GM21390 (cell line): ENCODE measurements at regions not wholly inside any gene's neighbourhood (a gene's known extent, or its start where the extent isn't known, plus 50 kb on each side); places are given as distances from the start of the nearest gene placed in this dataset.
"Not testable (repeated sequence)": the region's sequence is repeated elsewhere in the genome, so short reads cannot be mapped to it uniquely, and the experiment has no call there.

Experiments used
- ATAC-seq: cut with Tn5 transposase; IDR thresholded peaks from one replicate; pipeline ENCODE4 v1.9.1; 2021; ENCODE audit not compliant: unreplicated experiment

GRCh38 chr14:88064841-88065240 lies 59.9 kb downstream of the GPR65 start:
- ATAC-seq = no peak

DNA sequence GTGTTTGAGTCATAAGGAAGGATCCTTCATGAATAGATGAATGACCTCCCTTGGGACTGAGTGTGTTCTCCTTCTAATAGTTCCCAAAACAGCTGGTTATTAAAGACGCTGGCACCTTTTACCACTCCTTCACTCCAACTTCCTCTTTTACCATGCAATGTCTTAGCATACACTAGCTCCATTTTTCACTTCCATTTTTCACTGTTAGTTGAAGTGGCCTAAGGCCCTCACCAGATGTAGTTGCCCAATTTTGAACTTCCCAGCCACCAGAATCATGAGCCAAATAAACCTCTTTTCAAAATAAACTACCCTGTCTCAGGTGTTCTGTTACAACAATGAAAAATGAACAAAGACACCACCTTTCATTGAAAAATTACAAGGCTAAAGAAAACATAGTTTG lies 64.7 kb downstream of the GPR65 start:
- ATAC-seq = no peak

DNA sequence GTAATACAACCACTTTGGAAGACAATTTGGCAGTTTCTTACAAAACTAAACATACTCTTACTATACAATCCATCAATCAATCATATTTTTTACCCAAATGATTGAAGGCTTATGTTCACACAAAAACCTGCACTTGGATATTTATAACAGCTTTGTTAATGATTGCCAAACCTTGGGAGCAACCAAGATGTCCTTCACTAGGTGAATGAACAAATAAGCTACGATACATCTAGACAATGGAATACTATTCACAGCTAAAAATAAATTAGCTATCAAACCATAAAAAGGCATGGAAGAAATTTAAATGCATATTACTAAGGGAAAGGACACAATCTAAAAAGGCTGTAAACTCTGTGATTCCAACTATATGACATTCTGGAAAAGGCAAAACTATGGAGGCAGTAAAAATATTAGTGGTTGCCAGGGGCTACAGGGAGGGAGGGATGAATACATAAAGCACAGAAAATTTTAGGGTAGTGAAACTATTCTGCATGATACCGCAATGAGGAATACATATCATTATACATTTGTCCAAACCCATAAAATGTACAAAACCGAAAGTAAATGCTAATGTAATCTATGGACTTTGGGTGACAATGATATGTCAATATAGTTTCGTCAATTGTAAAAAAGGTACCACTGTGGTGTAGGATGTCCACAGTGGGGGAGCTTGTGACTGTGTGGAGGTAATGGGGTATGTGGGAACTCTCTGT lies 70.5 kb downstream of the GPR65 start:
- ATAC-seq = no peak

DNA sequence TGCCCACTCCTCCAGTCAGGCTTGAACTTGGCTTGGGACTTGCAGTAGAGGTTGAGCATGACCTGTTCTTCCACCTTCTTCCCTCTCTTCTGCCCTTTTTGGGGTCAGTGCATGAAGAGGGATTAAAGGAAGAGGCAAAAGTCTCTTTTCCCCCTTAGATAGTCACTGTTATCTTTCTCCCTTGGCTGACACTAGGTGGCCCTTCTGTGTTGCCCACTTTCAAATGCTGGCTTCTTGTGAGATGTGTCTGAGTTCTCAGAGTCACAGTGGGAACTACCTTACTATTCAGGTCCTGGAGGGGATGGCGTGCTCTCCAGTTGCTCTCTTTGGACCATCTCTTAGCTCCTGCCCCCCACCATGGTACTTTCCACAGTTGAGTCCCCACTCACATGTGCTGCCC lies 73.6 kb downstream of the GPR65 start:
- no peak for ATAC-seq

GRCh38 chr14:88079624-88080023 lies 74.7 kb downstream of the GPR65 start:
- ATAC-seq = no peak

- ATAC-seq = no peak
Measured at GRCh38 chr14:88085736-88086135, 80.8 kb downstream of the GPR65 start.

GRCh38 chr14:88089445-88089844 lies 84.5 kb downstream of the GPR65 start:
- no peak for ATAC-seq

GRCh38 chr14:88092529-88092928 lies 87.6 kb downstream of the GPR65 start:
- no peak for ATAC-seq

DNA sequence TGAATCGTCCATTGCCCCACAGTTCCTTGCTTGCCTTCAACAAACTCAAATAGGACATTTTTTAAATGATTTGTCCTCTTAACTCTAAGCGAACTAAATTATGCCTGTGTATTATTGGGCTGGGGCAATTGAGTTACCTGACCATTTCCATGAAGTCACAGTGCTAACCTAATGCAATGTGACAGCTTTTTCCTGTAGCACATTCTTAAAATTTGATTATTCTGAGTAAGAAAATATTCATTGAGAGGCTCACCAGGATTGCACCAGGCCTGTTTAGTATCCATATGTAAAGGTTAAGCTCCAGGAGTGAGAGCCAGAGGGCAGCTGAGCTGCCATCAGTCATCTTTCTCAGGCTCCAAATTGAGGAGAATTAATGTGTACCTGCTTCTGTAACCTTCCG lies 90.9 kb downstream of the GPR65 start:
- ATAC-seq = no peak

DNA sequence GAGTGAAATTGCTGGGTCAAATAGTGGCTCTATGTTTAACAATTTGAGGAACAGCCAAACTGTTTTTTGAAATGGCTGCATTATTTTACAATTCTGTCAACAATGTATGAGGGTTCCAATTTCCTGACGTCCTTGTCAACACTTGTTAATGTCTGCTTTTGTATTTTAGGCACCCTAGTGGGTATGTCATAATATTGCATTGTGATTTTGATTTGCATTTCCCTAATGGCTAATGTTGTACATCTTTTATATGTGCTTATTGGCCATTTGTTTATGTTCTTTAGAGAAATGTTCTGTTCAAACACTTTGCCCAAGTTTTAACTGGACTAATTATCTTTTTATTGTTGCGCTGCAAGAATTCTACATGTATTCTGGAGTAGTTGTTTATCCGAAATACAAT lies 93.2 kb downstream of the GPR65 start:
- ATAC-seq = no peak

DNA sequence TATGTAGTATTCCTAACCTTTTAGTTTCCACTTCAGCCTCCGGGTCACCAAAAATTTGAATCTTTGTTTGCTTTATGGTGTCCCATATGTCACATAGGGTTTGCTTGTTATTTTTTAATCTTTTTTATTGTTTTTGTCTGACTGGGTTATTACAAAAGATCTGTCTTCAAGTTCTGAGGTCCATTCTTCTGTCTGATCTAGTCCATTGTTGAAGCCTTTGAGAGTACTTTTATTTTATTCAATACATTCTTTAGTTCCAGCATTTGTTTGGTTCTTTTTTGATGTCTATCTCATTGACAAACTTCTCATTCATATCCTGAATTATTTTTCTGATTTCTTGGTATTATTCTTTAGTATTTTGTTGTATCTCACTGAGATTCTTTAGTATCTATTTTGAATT lies 99.8 kb downstream of the GPR65 start:
- no peak for ATAC-seq

- ATAC-seq = no peak
Measured at GRCh38 chr14:88106377-88106776, 101.4 kb downstream of the GPR65 start.

DNA sequence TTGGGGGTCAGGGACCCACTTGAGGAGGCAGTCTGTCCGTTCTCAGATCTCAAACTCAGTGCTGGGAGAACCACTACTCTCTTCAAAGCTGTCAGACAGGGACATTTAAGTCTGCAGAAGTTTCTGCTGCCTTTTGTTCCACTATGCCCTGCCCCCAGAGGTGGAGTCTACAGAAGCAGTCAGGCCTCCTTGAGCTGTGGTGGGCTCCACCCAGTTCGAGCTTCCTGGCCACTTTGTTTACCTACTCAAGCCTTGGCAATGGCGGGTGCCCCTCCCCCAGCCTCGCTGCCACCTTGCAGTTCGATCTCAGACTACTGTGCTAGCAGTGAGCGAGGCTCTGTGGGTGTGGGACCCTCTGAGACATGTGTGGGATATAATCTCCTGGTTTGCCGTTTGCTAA lies 122.7 kb downstream of the GPR65 start:
- not testable (repeated sequence) for ATAC-seq

GRCh38 chr14:88128816-88129215 lies 123.9 kb downstream of the GPR65 start:
- no peak for ATAC-seq

GRCh38 chr14:88129306-88130056 lies 124.5 kb downstream of the GPR65 start:
- peak; percentile 49 for ATAC-seq

DNA sequence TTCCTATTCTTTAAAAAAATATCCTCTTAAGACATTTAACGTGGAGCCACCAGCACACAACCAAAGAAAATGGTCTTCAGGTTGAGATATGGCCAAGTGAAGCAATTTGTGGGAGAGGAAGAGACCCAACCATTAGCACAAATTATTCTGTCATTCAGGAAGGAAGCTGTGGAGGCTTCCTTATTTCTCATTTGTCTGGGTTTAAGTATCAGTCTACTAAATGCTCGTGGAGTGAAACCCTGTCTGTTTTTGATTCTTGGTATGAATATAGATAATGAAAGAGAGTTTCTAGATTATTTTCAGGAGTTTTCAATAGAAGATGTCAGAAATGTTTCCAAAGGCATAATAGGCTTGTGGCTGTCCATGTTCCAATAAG lies 125.1 kb downstream of the GPR65 start:
- ATAC-seq = peak; percentile 40
